ENCODE measurements at regions not wholly inside any gene's neighbourhood (a gene's known extent, or its start where the extent isn't known, plus 50 kb on each side); places are given as distances from the start of the nearest gene placed in this dataset.

DNA sequence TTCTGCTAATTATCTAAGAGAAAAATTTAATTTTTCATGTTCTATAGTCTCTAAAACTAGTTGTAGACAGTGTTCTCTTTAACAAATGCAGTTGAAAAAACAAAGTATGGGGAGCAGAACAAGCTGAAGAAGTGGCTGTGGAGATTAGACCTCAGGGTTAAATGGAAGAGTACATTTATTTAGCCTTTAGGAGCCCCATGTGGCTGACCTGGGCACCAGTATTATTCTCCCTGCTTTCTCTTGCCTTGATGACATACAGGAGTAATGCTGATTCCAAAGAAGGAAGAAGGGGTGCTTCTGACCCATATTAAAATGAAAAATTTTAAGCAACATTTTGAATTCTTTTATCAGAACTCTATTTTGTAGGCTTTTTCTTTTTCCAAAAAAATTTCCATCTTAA is 312.3 kb upstream of the RIOK2 start:
- no peak for DNase-seq (ENCODE audit: low spot score)
- Mint-ChIP-seq H3K4me3 (ENCODE audit: unreplicated experiment) (no peak overlapping the region), H3K27me3 (ENCODE audit: low read depth) (peaks cover 18% of the 10 kb centered on the region), H3K27ac (ENCODE audit: unreplicated experiment) (no peak overlapping the region), H3K36me3 (ENCODE audit: low read depth) (no peaks in the 10 kb centered on the region), H3K9me3 (ENCODE audit: low read depth) (no peaks in the 10 kb centered on the region), H3K4me1 (ENCODE audit: low read depth) (no peaks in the 10 kb centered on the region)
- TF ChIP-seq, protein P1, sequence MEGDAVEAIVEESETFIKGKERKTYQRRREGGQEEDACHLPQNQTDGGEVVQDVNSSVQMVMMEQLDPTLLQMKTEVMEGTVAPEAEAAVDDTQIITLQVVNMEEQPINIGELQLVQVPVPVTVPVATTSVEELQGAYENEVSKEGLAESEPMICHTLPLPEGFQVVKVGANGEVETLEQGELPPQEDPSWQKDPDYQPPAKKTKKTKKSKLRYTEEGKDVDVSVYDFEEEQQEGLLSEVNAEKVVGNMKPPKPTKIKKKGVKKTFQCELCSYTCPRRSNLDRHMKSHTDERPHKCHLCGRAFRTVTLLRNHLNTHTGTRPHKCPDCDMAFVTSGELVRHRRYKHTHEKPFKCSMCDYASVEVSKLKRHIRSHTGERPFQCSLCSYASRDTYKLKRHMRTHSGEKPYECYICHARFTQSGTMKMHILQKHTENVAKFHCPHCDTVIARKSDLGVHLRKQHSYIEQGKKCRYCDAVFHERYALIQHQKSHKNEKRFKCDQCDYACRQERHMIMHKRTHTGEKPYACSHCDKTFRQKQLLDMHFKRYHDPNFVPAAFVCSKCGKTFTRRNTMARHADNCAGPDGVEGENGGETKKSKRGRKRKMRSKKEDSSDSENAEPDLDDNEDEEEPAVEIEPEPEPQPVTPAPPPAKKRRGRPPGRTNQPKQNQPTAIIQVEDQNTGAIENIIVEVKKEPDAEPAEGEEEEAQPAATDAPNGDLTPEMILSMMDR (IDR thresholded peaks at IDR 0.05): no peak

DNA sequence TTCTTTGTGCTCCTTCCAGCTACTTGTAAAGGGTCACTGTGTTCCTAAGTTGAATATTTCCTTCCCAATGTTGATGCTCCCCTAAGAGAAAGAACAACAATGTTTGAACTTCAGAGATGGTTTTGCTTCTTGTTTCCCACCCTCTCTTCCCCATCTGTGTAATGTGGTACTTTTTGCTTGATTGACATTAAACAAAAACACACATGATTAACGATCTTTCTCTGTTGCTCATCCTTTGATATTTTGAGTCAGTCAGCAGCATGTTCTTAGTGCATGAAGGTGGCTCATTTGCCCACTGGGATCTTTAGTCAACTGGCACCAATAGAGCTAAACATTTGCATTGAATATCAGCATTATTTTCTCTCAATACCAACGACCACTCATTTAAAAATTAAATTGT is 313.0 kb upstream of the RIOK2 start:
- Mint-ChIP-seq H3K4me1 (ENCODE audit: low read depth) (no peaks in the 10 kb centered on the region), H3K27me3 (ENCODE audit: low read depth) (peaks cover 18% of the 10 kb centered on the region), H3K4me3 (ENCODE audit: unreplicated experiment) (no peak overlapping the region), H3K9me3 (ENCODE audit: low read depth) (no peaks in the 10 kb centered on the region), H3K27ac (ENCODE audit: unreplicated experiment) (no peak overlapping the region), H3K36me3 (ENCODE audit: low read depth) (no peaks in the 10 kb centered on the region)
- no peak for DNase-seq (ENCODE audit: low spot score)
- TF ChIP-seq, protein P1 (IDR thresholded peaks at IDR 0.05): no peak

DNA sequence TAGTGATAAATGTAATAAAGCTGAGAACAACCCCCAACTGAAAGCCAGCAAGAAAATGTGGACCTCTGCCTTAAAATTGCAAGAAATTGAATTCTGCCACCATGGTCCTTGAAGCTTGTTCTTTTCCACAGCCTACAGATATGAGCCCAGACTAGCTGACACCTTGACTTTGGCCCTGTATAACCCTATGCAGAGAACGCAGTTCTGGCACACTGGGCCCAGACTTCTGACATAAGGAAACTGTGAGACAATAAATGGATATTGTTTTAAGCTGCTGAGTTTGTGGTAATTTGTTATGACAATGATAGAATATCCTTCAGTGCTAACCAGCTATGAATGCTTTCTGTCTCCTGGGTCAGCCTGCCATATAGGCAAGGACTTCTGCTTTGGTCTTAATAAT is 315.6 kb upstream of the RIOK2 start:
- TF ChIP-seq, protein P1 (IDR thresholded peaks at IDR 0.05): no peak
- no peaks in the 10 kb centered on the region for H3K36me3 Mint-ChIP-seq (ENCODE audit: low read depth)
- no peak for DNase-seq (ENCODE audit: low spot score)
- no peaks in the 10 kb centered on the region for H3K4me1 Mint-ChIP-seq (ENCODE audit: low read depth)
- no peak overlapping the region for H3K27ac Mint-ChIP-seq (ENCODE audit: unreplicated experiment)
- H3K9me3 Mint-ChIP-seq (ENCODE audit: low read depth): no peaks in the 10 kb centered on the region
- H3K4me3 Mint-ChIP-seq (ENCODE audit: unreplicated experiment): no peak overlapping the region
- H3K27me3 Mint-ChIP-seq (ENCODE audit: low read depth): peaks cover 14% of the 10 kb centered on the region

DNA sequence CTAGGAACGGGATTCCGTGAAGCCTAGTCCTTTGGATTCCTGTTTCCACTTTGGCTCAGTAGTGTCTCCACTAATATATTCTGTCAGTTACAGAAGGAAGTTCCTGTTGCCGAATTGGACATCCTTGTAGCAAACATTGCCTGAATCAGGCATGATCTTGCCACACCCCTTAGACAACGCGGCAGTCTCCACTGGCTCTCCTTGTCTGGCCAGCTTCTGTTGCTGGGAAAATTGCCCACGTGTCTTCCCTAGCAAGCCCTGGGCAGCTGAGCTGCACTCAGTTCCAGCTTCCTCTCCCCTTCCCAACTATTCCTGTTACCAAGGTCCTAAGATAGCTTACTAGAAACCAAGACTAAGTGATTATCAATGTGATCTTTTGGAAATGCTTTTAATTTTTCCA is 316.6 kb upstream of the RIOK2 start:
- H3K27me3 Mint-ChIP-seq (ENCODE audit: low read depth): peaks cover 9% of the 10 kb centered on the region
- no peak overlapping the region for H3K4me3 Mint-ChIP-seq (ENCODE audit: unreplicated experiment)
- H3K27ac Mint-ChIP-seq (ENCODE audit: unreplicated experiment): no peak overlapping the region
- no peaks in the 10 kb centered on the region for H3K4me1 Mint-ChIP-seq (ENCODE audit: low read depth)
- no peak for DNase-seq (ENCODE audit: low spot score)
- H3K9me3 Mint-ChIP-seq (ENCODE audit: low read depth): no peaks in the 10 kb centered on the region
- H3K36me3 Mint-ChIP-seq (ENCODE audit: low read depth): no peaks in the 10 kb centered on the region
- TF ChIP-seq, protein P1 (IDR thresholded peaks at IDR 0.05): no peak

DNA sequence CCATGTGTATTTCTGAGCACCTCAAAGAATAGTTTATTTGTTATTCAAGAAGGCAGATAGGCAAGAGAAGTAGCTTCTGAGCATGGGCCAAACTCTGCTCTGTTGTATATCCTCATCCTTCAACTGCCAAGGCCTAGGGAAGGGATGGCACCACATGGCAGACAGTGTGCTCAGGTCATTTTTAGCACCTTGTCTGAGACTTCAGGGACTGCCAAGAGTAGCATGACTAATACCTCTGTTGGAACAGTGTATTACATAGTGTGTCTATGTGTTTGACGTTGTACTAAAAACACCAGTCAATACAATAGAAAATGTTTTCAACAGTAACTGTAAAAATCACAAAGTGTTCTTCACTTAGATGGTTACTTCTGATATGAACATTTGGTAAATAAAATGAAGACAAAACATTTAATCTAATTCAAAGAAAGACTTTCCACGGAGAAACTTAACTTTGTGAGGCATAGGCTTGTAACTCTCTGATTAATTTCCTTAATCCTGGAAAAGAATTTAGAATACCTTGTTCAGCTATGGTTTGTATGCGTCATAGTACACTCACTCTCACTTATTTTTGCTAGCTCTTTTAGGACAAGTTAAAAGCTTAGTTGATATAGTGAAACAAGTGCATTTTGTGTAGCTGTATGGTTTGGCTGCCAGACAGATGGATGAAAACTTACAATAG is 318.4 kb upstream of the RIOK2 start:
- H3K9me3 Mint-ChIP-seq (ENCODE audit: low read depth): peaks cover under 1% of the 10 kb centered on the region
- H3K4me1 Mint-ChIP-seq (ENCODE audit: low read depth): no peaks in the 10 kb centered on the region
- no peaks in the 10 kb centered on the region for H3K36me3 Mint-ChIP-seq (ENCODE audit: low read depth)
- H3K27me3 Mint-ChIP-seq (ENCODE audit: low read depth): peaks cover 5% of the 10 kb centered on the region
- H3K27ac Mint-ChIP-seq (ENCODE audit: unreplicated experiment): no peak overlapping the region
- DNase-seq (ENCODE audit: low spot score): no peak
- H3K4me3 Mint-ChIP-seq (ENCODE audit: unreplicated experiment): no peak overlapping the region
- TF ChIP-seq, protein P1 (IDR thresholded peaks at IDR 0.05): no peak

All from chondrocyte (in vitro differentiated cells).